SU-DHL-6 (cell line): ENCODE measurements at regions not wholly inside any gene's neighbourhood (a gene's known extent, or its start where the extent isn't known, plus 50 kb on each side); places are given as distances from the start of the nearest gene placed in this dataset.

ENCODE experiments used
- CTCF ChIP-seq: fragments of 200-600 bp; sonication (generic); IDR thresholded peaks from one replicate; pipeline ENCODE4 v1.5.1; 2017; ENCODE audit warnings: antibody characterized with exemption, mild to moderate bottlenecking, low read length, moderate library complexity; ENCODE audit not compliant: insufficient read depth, poor library complexity, severe bottlenecking
- EZH2phosphoT487 ChIP-seq: fragments of 200-600 bp; sonication (generic), shearing (Covaris generic); conservative IDR thresholded peaks from 2 replicates; pipeline ENCODE4 v1.6.1; 2018; ENCODE audit warnings: mild to moderate bottlenecking, antibody characterized with exemption, low read length, moderate library complexity, mixed read lengths

GRCh38 chr4:138604556-138604955 lies 362.4 kb upstream of the SLC7A11 start:
- no peak for TF ChIP-seq EZH2phosphoT487
- TF ChIP-seq CTCF = no peak
